ENCODE measurements at regions not wholly inside any gene's neighbourhood (a gene's known extent, or its start where the extent isn't known, plus 50 kb on each side); places are given as distances from the start of the nearest gene placed in this dataset.

- Histone ChIP-seq H3K4me1 (ENCODE audit: control insufficient read depth, insufficient read depth, low read length) (no peaks in the 10 kb centered on the region), H3K27me3 (ENCODE audit: control insufficient read depth, insufficient read depth, low read length) (no peaks in the 10 kb centered on the region), H3K9me3 (ENCODE audit: control insufficient read depth, low read depth, low read length) (no peaks in the 10 kb centered on the region), H3K4me3 (ENCODE audit: low read length) (no peak overlapping the region), H3K27ac (ENCODE audit: low read length) (no peak overlapping the region), H3K36me3 (ENCODE audit: control insufficient read depth, insufficient read depth, low read length) (no peaks in the 10 kb centered on the region)
- no peak for DNase-seq
These were observed 986.9 kb upstream of the CHORDC1 start for GRCh38 chr11:91209751-91210150.

- Histone ChIP-seq H3K9me3 (ENCODE audit: control insufficient read depth, low read depth, low read length) (no peaks in the 10 kb centered on the region), H3K36me3 (ENCODE audit: control insufficient read depth, insufficient read depth, low read length) (no peaks in the 10 kb centered on the region), H3K27me3 (ENCODE audit: control insufficient read depth, insufficient read depth, low read length) (no peaks in the 10 kb centered on the region), H3K4me1 (ENCODE audit: control insufficient read depth, insufficient read depth, low read length) (no peaks in the 10 kb centered on the region), H3K4me3 (ENCODE audit: low read length) (no peak overlapping the region), H3K27ac (ENCODE audit: low read length) (no peak overlapping the region)
- no peak for DNase-seq
These were observed 986.5 kb upstream of the CHORDC1 start for GRCh38 chr11:91209306-91209705.

GRCh38 chr11:91199866-91200265 is 977.0 kb upstream of the CHORDC1 start:
- no peaks in the 10 kb centered on the region for H3K9me3 ChIP-seq (ENCODE audit: control insufficient read depth, low read depth, low read length)
- WGBS (ENCODE audit: insufficient coverage, low lambda C conversion rate) = no CpG with 5 or more reads among the region's 1 CpG
- H3K4me1 ChIP-seq (ENCODE audit: control insufficient read depth, insufficient read depth, low read length) = no peaks in the 10 kb centered on the region
- H3K27ac ChIP-seq (ENCODE audit: low read length) = no peak overlapping the region
- H3K4me3 ChIP-seq (ENCODE audit: low read length) = no peak overlapping the region
- H3K27me3 ChIP-seq (ENCODE audit: control insufficient read depth, insufficient read depth, low read length) = no peaks in the 10 kb centered on the region
- no peaks in the 10 kb centered on the region for H3K36me3 ChIP-seq (ENCODE audit: control insufficient read depth, insufficient read depth, low read length)
- no peak for DNase-seq

- no peaks in the 10 kb centered on the region for H3K36me3 ChIP-seq (ENCODE audit: control insufficient read depth, insufficient read depth, low read length)
- DNase-seq = no peak
- H3K4me3 ChIP-seq (ENCODE audit: low read length) = no peak overlapping the region
- no peak overlapping the region for H3K27ac ChIP-seq (ENCODE audit: low read length)
- no peaks in the 10 kb centered on the region for H3K9me3 ChIP-seq (ENCODE audit: control insufficient read depth, low read depth, low read length)
- WGBS (ENCODE audit: insufficient coverage, low lambda C conversion rate) = 81% methylated on average over 2 of the region's 2 CpGs
- H3K4me1 ChIP-seq (ENCODE audit: control insufficient read depth, insufficient read depth, low read length) = no peaks in the 10 kb centered on the region
- H3K27me3 ChIP-seq (ENCODE audit: control insufficient read depth, insufficient read depth, low read length) = no peaks in the 10 kb centered on the region
These were observed 971.7 kb upstream of the CHORDC1 start for GRCh38 chr11:91194546-91194945.

- WGBS (ENCODE audit: insufficient coverage, low lambda C conversion rate) = 96% methylated on average over 4 of the region's 6 CpGs
- Histone ChIP-seq H3K36me3 (ENCODE audit: control insufficient read depth, insufficient read depth, low read length) (no peaks in the 10 kb centered on the region), H3K4me1 (ENCODE audit: control insufficient read depth, insufficient read depth, low read length) (no peaks in the 10 kb centered on the region), H3K27ac (ENCODE audit: low read length) (no peak overlapping the region), H3K27me3 (ENCODE audit: control insufficient read depth, insufficient read depth, low read length) (no peaks in the 10 kb centered on the region), H3K4me3 (ENCODE audit: low read length) (no peak overlapping the region), H3K9me3 (ENCODE audit: control insufficient read depth, low read depth, low read length) (no peaks in the 10 kb centered on the region)
- DNase-seq = no peak
These were observed 965.6 kb upstream of the CHORDC1 start for GRCh38 chr11:91188484-91188883.

- 100% methylated on average over 1 of the region's 2 CpGs for WGBS (ENCODE audit: insufficient coverage, low lambda C conversion rate)
- DNase-seq = no peak
- H3K9me3 ChIP-seq (ENCODE audit: control insufficient read depth, low read depth, low read length) = no peaks in the 10 kb centered on the region
- no peaks in the 10 kb centered on the region for H3K36me3 ChIP-seq (ENCODE audit: control insufficient read depth, insufficient read depth, low read length)
- no peaks in the 10 kb centered on the region for H3K4me1 ChIP-seq (ENCODE audit: control insufficient read depth, insufficient read depth, low read length)
- H3K27ac ChIP-seq (ENCODE audit: low read length) = no peak overlapping the region
- H3K27me3 ChIP-seq (ENCODE audit: control insufficient read depth, insufficient read depth, low read length) = no peaks in the 10 kb centered on the region
- H3K4me3 ChIP-seq (ENCODE audit: low read length) = no peak overlapping the region
These were observed 964.5 kb upstream of the CHORDC1 start for GRCh38 chr11:91187314-91187713.

DNA sequence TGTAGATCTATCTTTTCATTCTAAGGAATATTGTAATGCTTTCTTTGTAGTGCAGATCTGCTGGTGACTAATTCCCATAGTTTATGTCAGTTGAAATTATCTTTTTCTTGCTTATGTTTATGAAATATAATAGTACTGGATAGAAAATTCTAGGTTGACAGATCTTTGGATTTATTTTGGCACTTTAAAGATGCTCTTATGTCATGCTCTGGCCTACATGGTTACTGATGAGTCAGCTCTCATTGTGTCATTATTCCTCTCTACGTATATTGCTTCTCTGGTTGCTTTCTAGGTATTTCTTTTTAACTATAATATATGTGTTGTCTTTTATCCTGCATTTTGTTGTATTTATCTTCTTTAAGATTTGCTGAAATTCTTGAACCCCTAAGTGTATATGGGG is 955.5 kb upstream of the CHORDC1 start:
- H3K9me3 ChIP-seq (ENCODE audit: control insufficient read depth, low read depth, low read length) = no peaks in the 10 kb centered on the region
- no peak overlapping the region for H3K27ac ChIP-seq (ENCODE audit: low read length)
- no peaks in the 10 kb centered on the region for H3K36me3 ChIP-seq (ENCODE audit: control insufficient read depth, insufficient read depth, low read length)
- no peak for DNase-seq
- 100% methylated on average over 1 of the region's 1 CpG for WGBS (ENCODE audit: insufficient coverage, low lambda C conversion rate)
- no peak overlapping the region for H3K4me3 ChIP-seq (ENCODE audit: low read length)
- H3K4me1 ChIP-seq (ENCODE audit: control insufficient read depth, insufficient read depth, low read length) = no peaks in the 10 kb centered on the region
- no peaks in the 10 kb centered on the region for H3K27me3 ChIP-seq (ENCODE audit: control insufficient read depth, insufficient read depth, low read length)

- H3K27ac ChIP-seq (ENCODE audit: low read length) = no peak overlapping the region
These were observed 951.9 kb upstream of the CHORDC1 start for GRCh38 chr11:91174734-91175133.

GRCh38 chr11:91174193-91174592 is 951.3 kb upstream of the CHORDC1 start:
- no peaks in the 10 kb centered on the region for H3K27me3 ChIP-seq (ENCODE audit: control insufficient read depth, insufficient read depth, low read length)
- no peak for DNase-seq
- no peak overlapping the region for H3K4me3 ChIP-seq (ENCODE audit: low read length)
- WGBS (ENCODE audit: insufficient coverage, low lambda C conversion rate) = 57% methylated on average over 1 of the region's 2 CpGs
- no peaks in the 10 kb centered on the region for H3K36me3 ChIP-seq (ENCODE audit: control insufficient read depth, insufficient read depth, low read length)
- no peaks in the 10 kb centered on the region for H3K9me3 ChIP-seq (ENCODE audit: control insufficient read depth, low read depth, low read length)
- no peaks in the 10 kb centered on the region for H3K4me1 ChIP-seq (ENCODE audit: control insufficient read depth, insufficient read depth, low read length)
- H3K27ac ChIP-seq (ENCODE audit: low read length) = no peak overlapping the region

More at GRCh38 chr11:91174734-91175133, 951.9 kb upstream of the CHORDC1 start:
- no peak overlapping the region for H3K4me3 ChIP-seq (ENCODE audit: low read length)
- no peaks in the 10 kb centered on the region for H3K36me3 ChIP-seq (ENCODE audit: control insufficient read depth, insufficient read depth, low read length)
- no peaks in the 10 kb centered on the region for H3K4me1 ChIP-seq (ENCODE audit: control insufficient read depth, insufficient read depth, low read length)
- DNase-seq = no peak
- H3K9me3 ChIP-seq (ENCODE audit: control insufficient read depth, low read depth, low read length) = no peaks in the 10 kb centered on the region
- no peaks in the 10 kb centered on the region for H3K27me3 ChIP-seq (ENCODE audit: control insufficient read depth, insufficient read depth, low read length)

- no peak for DNase-seq
- Histone ChIP-seq H3K36me3 (ENCODE audit: control insufficient read depth, insufficient read depth, low read length) (no peaks in the 10 kb centered on the region), H3K4me3 (ENCODE audit: low read length) (no peak overlapping the region), H3K4me1 (ENCODE audit: control insufficient read depth, insufficient read depth, low read length) (no peaks in the 10 kb centered on the region), H3K27ac (ENCODE audit: low read length) (no peak overlapping the region), H3K27me3 (ENCODE audit: control insufficient read depth, insufficient read depth, low read length) (no peaks in the 10 kb centered on the region), H3K9me3 (ENCODE audit: control insufficient read depth, low read depth, low read length) (no peaks in the 10 kb centered on the region)
These were observed 950.9 kb upstream of the CHORDC1 start for GRCh38 chr11:91173701-91174100.

DNA sequence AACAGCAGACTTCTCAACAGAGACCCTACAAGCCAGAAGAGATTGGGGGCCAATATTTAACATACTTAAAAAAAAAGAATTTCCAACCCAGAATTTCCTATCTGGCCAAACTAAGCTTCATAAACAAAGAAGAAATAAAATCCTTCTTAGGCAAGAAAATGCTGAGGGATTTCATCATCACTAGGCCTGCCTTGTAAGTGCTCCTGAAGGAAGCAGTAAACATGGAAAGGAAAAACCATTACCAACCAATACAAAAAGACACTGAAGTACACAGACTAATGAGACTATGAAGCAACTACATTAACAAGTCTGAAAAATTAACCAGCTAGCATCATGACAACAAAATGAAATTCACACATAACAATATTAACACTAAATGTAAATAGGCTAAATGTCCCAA is 947.9 kb upstream of the CHORDC1 start:
- Histone ChIP-seq H3K4me1 (ENCODE audit: control insufficient read depth, insufficient read depth, low read length) (no peaks in the 10 kb centered on the region), H3K27ac (ENCODE audit: low read length) (no peak overlapping the region), H3K36me3 (ENCODE audit: control insufficient read depth, insufficient read depth, low read length) (no peaks in the 10 kb centered on the region), H3K27me3 (ENCODE audit: control insufficient read depth, insufficient read depth, low read length) (no peaks in the 10 kb centered on the region), H3K4me3 (ENCODE audit: low read length) (no peak overlapping the region), H3K9me3 (ENCODE audit: control insufficient read depth, low read depth, low read length) (no peaks in the 10 kb centered on the region)
- no peak for DNase-seq

GRCh38 chr11:91164452-91164822 is 941.6 kb upstream of the CHORDC1 start:
- DNase-seq = no peak
- no peaks in the 10 kb centered on the region for H3K9me3 ChIP-seq (ENCODE audit: control insufficient read depth, low read depth, low read length)
- no peaks in the 10 kb centered on the region for H3K27me3 ChIP-seq (ENCODE audit: control insufficient read depth, insufficient read depth, low read length)
- no peak overlapping the region for H3K27ac ChIP-seq (ENCODE audit: low read length)
- no peaks in the 10 kb centered on the region for H3K36me3 ChIP-seq (ENCODE audit: control insufficient read depth, insufficient read depth, low read length)
- H3K4me3 ChIP-seq (ENCODE audit: low read length) = no peak overlapping the region
- 48% methylated on average over 3 of the region's 3 CpGs for WGBS (ENCODE audit: insufficient coverage, low lambda C conversion rate)
- no peaks in the 10 kb centered on the region for H3K4me1 ChIP-seq (ENCODE audit: control insufficient read depth, insufficient read depth, low read length)
